ENCODE measurements at regions not wholly inside any gene's neighbourhood (a gene's known extent, or its start where the extent isn't known, plus 50 kb on each side); places are given as distances from the start of the nearest gene placed in this dataset.

- H3K4me3 ChIP-seq = no peak overlapping the region
- WGBS = 81% methylated on average over 2 of the region's 2 CpGs
- no peak for DNase-seq (ENCODE audit: low spot score in 2 of 2)
- H3K36me3 ChIP-seq = no peaks in the 10 kb centered on the region
- no peak overlapping the region for H3K27ac ChIP-seq
- TF ChIP-seq EP300 (IDR thresholded peaks at IDR 0.05) (no peak), POLR2A (IDR thresholded peaks at IDR 0.05) (no peak), CTCF (IDR thresholded peaks at IDR 0.05) (no peak), POLR2AphosphoS5 (IDR thresholded peaks at IDR 0.05) (no peak)
- no peaks in the 10 kb centered on the region for H3K4me1 ChIP-seq
- H3K9me3 ChIP-seq = peaks cover 8% of the 10 kb centered on the region
- no peaks in the 10 kb centered on the region for H3K27me3 ChIP-seq
Observed at GRCh38 chr2:16064745-16065144, 124.4 kb downstream of the MYCN start.

DNA sequence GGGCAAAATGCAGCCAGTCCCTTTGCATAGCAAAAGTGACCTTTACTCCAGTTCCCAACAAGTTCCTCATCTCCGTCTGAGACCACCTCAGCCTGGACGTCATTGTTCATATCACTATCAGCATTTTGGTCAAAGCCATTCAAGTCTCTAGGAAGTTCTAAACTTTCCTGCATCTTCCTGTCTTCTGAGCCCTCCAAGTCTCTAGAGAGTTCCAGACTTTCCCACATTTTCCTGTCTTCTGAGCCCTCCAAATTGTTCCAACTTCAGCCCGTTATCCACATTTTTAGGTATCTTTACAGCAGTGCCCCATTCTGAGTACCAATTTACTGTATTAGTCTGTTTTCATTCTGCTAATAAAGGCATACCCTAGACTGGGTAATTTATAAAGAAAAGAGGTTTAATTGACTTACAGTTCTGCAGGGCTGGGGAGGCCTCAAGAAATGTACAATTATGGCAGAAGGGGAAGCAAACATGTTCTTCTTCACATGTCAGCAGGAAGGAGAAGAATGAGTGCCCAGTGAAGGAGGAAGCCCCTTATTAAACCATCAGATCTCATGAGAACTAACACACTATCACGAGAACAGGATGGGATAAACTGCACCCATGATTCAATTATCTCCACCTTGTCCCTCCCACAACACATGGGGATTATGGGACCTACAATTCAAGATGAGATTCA, 123.7 kb downstream of the MYCN start:
- H3K27me3 ChIP-seq = no peaks in the 10 kb centered on the region
- no peak for DNase-seq (ENCODE audit: low spot score in 2 of 2)
- H3K27ac ChIP-seq = no peak overlapping the region
- TF ChIP-seq POLR2A (IDR thresholded peaks at IDR 0.05) = no peak
- TF ChIP-seq POLR2AphosphoS5 (IDR thresholded peaks at IDR 0.05) = no peak
- TF ChIP-seq EP300 (IDR thresholded peaks at IDR 0.05) = no peak
- TF ChIP-seq CTCF (IDR thresholded peaks at IDR 0.05) = no peak
- WGBS = 91% methylated on average over 4 of the region's 4 CpGs
- H3K4me1 ChIP-seq = no peaks in the 10 kb centered on the region
- no peak overlapping the region for H3K4me3 ChIP-seq
- H3K36me3 ChIP-seq = no peaks in the 10 kb centered on the region
- peaks cover 8% of the 10 kb centered on the region for H3K9me3 ChIP-seq

DNA sequence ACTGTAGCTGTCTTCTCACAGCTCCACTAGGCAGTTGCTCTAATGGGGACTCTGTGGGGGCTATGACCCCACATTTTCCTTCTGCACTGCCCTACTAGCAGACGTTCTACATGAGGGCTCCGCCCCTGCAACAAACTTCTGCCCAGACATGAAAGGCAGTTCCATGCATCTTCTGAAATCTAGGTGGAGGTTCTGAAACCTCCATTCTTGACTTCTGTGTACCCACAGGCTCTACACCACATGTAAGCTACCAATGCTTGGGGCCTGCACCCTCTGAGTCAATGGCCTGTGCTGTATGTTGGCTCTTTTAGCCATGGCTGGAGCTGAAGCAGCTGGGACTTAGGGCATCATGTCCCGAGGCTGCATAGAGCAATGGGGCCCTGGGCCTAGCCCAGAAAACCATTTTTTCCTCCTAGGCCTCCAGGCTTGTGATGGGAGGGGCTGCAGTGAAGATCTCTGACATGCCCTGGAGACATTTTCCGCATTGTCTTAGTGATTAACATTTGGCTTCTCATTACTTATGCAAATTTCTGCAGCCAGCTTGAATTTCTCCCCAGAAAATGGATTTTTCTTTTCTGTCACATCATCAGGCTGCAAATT, 123.0 kb downstream of the MYCN start:
- TF ChIP-seq EP300 (IDR thresholded peaks at IDR 0.05) (no peak), CTCF (IDR thresholded peaks at IDR 0.05) (no peak), POLR2AphosphoS5 (IDR thresholded peaks at IDR 0.05) (no peak), POLR2A (IDR thresholded peaks at IDR 0.05) (no peak)
- DNase-seq (ENCODE audit: low spot score in 2 of 2) = no peak
- Histone ChIP-seq H3K27ac (no peak overlapping the region), H3K9me3 (peaks cover 8% of the 10 kb centered on the region), H3K4me3 (no peak overlapping the region), H3K36me3 (no peaks in the 10 kb centered on the region), H3K27me3 (no peaks in the 10 kb centered on the region), H3K4me1 (no peaks in the 10 kb centered on the region)
- WGBS = 75% methylated on average over 2 of the region's 4 CpGs

DNA sequence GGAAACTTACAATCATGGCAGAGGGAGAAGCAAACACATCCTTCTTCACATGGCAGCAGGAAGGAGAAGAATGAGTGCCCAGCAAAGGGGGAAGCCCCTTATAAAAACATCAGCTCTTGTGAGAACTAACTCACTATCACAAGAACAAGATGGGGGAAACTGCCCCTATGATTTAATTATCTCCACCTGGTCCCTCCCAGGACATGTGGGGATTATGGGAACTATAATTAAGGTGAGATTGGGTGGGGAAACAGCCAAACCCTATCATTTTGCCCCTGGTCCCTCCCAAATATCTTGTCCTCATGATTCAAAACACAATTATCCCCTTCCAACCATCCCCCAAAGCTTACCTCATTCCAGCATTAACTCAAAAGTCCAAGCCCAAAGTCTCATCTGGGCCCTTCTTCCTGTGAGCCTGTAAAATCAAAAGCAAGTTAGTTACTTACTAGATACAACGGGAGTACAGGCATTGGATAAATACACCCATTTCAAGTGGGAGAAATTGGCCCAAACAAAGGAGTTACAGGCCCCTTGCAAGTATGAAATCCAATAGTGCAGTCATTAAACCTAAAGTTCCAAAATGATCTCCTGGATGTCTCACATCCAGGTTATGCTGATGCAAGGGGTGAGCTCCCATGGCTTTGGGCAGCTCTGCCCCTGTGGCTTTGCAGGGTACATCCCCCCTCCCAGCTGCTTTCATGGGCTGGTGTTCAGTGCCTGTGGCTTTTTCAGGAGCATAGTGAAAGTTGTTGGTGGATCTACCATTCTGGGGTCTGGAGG, 122.3 kb downstream of the MYCN start:
- no peak for DNase-seq (ENCODE audit: low spot score in 2 of 2)
- H3K4me3 ChIP-seq = no peak overlapping the region
- no peaks in the 10 kb centered on the region for H3K4me1 ChIP-seq
- peaks cover 8% of the 10 kb centered on the region for H3K9me3 ChIP-seq
- 93% methylated on average over 1 of the region's 1 CpG for WGBS
- TF ChIP-seq CTCF (IDR thresholded peaks at IDR 0.05) (no peak), POLR2A (IDR thresholded peaks at IDR 0.05) (no peak), POLR2AphosphoS5 (IDR thresholded peaks at IDR 0.05) (no peak), EP300 (IDR thresholded peaks at IDR 0.05) (no peak)
- no peak overlapping the region for H3K27ac ChIP-seq
- no peaks in the 10 kb centered on the region for H3K27me3 ChIP-seq
- H3K36me3 ChIP-seq = no peaks in the 10 kb centered on the region
